Esophagus squamous epithelium (tissue), 5 donors: ENCODE measurements at regions not wholly inside any gene's neighbourhood (a gene's known extent, or its start where the extent isn't known, plus 50 kb on each side); places are given as distances from the start of the nearest gene placed in this dataset.

ENCODE experiments used
- DNase-seq: peaks from one replicate; lab custom pipeline; 2025; lab: John Stamatoyannopoulos, UW
- H3K27ac ChIP-seq, 4 donors: fragments of 200-600 bp; sonication (generic); one replicate each; pipeline ENCODE4 v1.5.1; 2016 to 2019; ENCODE audit warnings: mild to moderate bottlenecking in 1 of 4
- H3K27me3 ChIP-seq, 4 donors: fragments of 200-600 bp; sonication (generic); 1 replicate in 3 of 4; 2 replicates in 1 of 4; pipeline versions ENCODE4 v1.5.1 to v1.6.0; 2017 to 2021; ENCODE audit warnings: antibody characterized with exemption in 1 of 4
- H3K36me3 ChIP-seq, 3 donors: fragments of 200-600 bp; sonication (generic); one replicate each; pipeline ENCODE4 v1.5.1; 2016 to 2019
- H3K4me1 ChIP-seq, 3 donors: fragments of 200-600 bp; sonication (generic); one replicate each; pipeline ENCODE4 v1.5.1; 2017 to 2019
- H3K4me3 ChIP-seq, 4 donors: fragments of 200-600 bp; sonication (generic); 1 replicate in 3 of 4; 2 replicates in 1 of 4; pipeline ENCODE4 v1.5.1; 2016 to 2019; ENCODE audit warnings: mild to moderate bottlenecking in 2 of 4, moderate library complexity in 1 of 4
- H3K9me3 ChIP-seq, 3 donors: fragments of 200-600 bp; sonication (generic); one replicate each; pipeline ENCODE4 v1.5.1; 2016 to 2019
- POLR2A ChIP-seq, 4 donors: fragments of 450-650 bp; IDR thresholded peaks; one replicate each; pipeline ENCODE4 v1.6.1; 2017; ENCODE audit warnings: antibody characterized with exemption in 4 of 4, mild to moderate bottlenecking in 4 of 4, moderate library complexity in 3 of 4
- WGBS, 2 donors: methylation state at CpG; one replicate each; pipeline ENCODE4 v1.1.5; 2018; 5-methylcytosine and 5-hydroxymethylcytosine counted together
- intact Hi-C: fragments of 100-400 bp; cut with DNase I; formaldehyde crosslinking; loops from one replicate; pipeline ENCODE4 v1.15.0; 2022
- TF ChIP-seq, protein P1 (sequence below), 6 experiments: fragments of 450-650 bp in 4 of 6; fragments of 200-600 bp in 2 of 6; sonication (generic) in 2 of 6; IDR thresholded peaks; one replicate each; pipeline ENCODE4 v1.5.1; 2016 to 2019; ENCODE audit warnings: antibody characterized with exemption in 6 of 6, mild to moderate bottlenecking in 4 of 6, moderate library complexity in 4 of 6
- donor health status: DM: yes; HTN: yes; CAD: no.

DNA sequence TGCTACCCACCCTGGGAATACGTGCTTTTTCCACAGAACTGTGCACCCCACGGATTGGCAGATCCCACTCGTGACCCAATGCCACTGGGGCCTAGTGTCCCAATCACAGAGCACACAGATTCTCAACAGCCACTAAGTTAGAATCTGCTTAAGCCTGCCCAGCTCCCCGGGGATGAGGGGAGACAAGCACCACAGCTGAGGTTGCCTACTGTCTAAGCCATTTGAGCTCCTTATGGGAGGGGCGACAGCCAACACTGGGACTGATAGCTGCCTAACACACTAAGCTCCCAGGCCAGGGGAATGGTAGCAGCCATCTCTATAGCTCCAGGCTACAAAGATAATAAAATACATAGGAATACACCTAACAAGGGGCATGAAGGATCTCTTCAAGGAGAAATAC is 93.5 kb upstream of the GUCY1A1 start:
- intact Hi-C loops: no loop called here
- Histone ChIP-seq H3K36me3 (no peaks in the 10 kb centered on the region), H3K27me3 (no peaks in the 10 kb centered on the region), H3K4me3 (no peak overlapping the region), H3K27ac (no peak overlapping the region), H3K9me3 (no peaks in the 10 kb centered on the region), H3K4me1 (no peaks in the 10 kb centered on the region)
- WGBS, 2 donors: 81 to 90% methylated on average over 3 to 4 of the region's 5 CpGs
- no peak for DNase-seq
- no peak for TF ChIP-seq POLR2A (IDR thresholded peaks at IDR 0.05)
- TF ChIP-seq, protein P1, sequence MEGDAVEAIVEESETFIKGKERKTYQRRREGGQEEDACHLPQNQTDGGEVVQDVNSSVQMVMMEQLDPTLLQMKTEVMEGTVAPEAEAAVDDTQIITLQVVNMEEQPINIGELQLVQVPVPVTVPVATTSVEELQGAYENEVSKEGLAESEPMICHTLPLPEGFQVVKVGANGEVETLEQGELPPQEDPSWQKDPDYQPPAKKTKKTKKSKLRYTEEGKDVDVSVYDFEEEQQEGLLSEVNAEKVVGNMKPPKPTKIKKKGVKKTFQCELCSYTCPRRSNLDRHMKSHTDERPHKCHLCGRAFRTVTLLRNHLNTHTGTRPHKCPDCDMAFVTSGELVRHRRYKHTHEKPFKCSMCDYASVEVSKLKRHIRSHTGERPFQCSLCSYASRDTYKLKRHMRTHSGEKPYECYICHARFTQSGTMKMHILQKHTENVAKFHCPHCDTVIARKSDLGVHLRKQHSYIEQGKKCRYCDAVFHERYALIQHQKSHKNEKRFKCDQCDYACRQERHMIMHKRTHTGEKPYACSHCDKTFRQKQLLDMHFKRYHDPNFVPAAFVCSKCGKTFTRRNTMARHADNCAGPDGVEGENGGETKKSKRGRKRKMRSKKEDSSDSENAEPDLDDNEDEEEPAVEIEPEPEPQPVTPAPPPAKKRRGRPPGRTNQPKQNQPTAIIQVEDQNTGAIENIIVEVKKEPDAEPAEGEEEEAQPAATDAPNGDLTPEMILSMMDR (IDR thresholded peaks at IDR 0.05): no peak

DNA sequence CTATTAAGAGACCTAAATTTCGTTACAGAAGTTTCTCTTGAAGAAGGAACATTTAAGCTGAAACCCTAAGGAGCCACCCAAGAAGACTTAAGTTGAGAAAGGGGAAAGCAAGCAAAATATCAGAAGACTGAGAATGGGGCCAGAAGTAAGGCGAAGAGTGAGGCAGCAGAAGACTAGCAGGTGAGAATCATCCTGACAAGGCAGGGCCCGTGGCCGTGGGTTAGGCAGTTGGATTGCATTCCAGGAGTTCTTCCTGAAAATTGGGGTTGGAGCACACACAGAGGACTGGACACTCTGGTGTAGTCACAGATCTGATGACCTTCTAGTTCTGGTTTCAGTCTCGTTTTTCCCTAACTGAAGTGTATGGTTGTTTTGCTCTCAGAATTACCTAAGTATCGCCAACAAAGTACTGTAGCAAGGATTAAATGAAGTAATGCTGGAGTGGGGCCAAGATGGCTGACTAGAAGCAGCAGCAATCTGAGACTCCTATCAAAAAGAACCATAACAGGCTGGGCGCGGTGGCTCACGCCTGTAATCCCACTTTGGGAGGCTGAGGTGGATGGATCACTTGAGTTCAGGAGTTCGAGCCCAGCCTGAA is 94.4 kb upstream of the GUCY1A1 start:
- Histone ChIP-seq H3K27me3 (no peaks in the 10 kb centered on the region), H3K36me3 (no peaks in the 10 kb centered on the region), H3K27ac (no peak overlapping the region), H3K4me3 (no peak overlapping the region), H3K9me3 (no peaks in the 10 kb centered on the region), H3K4me1 (no peaks in the 10 kb centered on the region)
- WGBS, 2 donors: 83 to 84% methylated on average over 9 to 10 of the region's 10 CpGs
- DNase-seq: no peak
- intact Hi-C loops: no loop called here
- TF ChIP-seq, protein P1 (IDR thresholded peaks at IDR 0.05): no peak
- TF ChIP-seq POLR2A (IDR thresholded peaks at IDR 0.05): no peak

DNA sequence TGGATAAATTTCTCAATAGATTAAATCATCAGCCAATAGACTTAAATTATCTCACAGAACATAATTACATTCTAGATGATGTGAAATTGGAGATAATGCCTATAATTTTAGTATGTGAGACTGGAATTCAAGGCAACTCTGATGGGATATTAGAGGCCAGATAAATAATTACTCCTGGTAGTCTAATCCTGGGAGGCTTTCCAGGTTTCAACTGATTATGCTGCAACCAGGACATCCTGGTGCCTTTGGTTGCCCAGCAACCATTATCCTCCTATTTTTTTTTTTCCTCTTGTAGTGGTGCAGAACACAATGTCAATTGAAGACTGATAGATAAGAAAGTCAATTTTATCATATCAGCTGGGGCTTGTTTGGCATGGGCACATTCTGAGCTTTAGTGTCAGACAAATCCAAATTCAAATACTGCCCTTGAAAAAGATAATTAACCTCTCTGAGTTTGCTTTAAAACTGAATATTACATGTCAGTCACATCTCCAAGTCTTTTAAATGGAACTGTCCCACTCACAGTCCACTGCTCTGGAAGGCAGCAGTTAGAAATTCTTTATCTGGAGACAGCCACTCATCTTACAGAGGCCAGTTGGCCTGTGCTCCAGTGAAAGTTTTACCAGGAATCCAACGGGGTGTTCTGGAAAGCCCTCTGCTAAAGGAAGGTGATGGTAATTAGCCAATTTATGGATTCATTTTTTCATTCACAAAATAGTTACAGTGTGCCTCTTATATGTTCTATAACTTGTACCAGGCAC is 95.3 kb upstream of the GUCY1A1 start:
- 22 to 75% methylated on average over 1 of the region's 1 CpG for WGBS, 2 donors
- H3K36me3 ChIP-seq: no peaks in the 10 kb centered on the region
- H3K4me1 ChIP-seq: no peaks in the 10 kb centered on the region
- H3K4me3 ChIP-seq: no peak overlapping the region
- intact Hi-C loops: no loop called here
- H3K27ac ChIP-seq: no peak overlapping the region
- no peak for TF ChIP-seq POLR2A (IDR thresholded peaks at IDR 0.05)
- TF ChIP-seq, protein P1 (IDR thresholded peaks at IDR 0.05): no peak
- DNase-seq: no peak
- no peaks in the 10 kb centered on the region for H3K27me3 ChIP-seq
- no peaks in the 10 kb centered on the region for H3K9me3 ChIP-seq

DNA sequence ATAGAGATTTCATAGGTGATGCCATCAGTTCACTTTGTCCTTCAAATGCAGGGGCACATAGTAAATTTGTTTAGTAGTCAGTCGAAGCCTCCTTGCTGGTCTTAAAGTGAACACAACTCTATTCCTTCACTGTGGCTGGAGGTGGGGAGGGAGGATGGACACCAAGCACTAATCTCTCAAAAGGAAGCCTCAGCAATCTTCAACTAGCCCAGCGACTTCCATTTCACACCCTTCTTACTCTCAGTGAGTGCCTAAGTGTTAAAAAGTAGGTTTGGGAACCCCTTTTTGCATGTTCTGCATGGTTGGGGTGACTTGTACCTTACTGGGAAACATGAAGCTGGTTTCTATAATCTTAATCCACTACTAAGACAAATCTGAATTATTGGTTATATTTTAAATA is 96.0 kb upstream of the GUCY1A1 start:
- no peaks in the 10 kb centered on the region for H3K4me1 ChIP-seq
- no peaks in the 10 kb centered on the region for H3K27me3 ChIP-seq
- H3K4me3 ChIP-seq: no peak overlapping the region
- no peaks in the 10 kb centered on the region for H3K9me3 ChIP-seq
- no peak for TF ChIP-seq POLR2A (IDR thresholded peaks at IDR 0.05)
- TF ChIP-seq, protein P1 (IDR thresholded peaks at IDR 0.05): no peak
- DNase-seq: no peak
- intact Hi-C loops: no loop called here
- WGBS, 2 donors: 55 to 76% methylated on average over 2 of the region's 2 CpGs
- no peak overlapping the region for H3K27ac ChIP-seq
- H3K36me3 ChIP-seq: no peaks in the 10 kb centered on the region

DNA sequence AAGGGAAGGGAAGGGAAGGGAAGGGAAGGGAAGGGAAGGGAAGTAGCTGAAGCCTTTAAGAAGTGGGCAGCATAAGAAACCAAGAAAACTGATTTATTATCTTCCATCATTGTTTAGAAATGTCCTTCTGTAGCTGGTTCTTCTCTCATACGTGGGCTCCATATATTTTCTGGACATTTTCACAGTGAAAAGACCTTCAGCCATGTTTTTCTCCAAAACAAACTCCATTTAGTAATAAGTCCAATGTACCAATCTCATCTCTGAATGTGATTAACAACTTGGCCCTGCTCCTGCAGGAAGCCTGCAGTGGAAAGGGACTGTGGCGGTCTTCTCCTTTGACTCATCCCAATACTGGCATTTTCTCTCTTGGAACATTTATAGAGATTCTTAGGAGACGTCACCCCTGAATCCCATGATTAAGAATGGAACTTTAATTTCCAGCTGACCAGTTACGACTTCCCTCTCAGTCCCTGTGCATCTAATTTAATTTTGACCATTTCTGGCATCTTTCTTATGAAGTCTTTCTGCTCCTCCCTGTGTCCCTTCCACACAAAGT is 96.6 kb upstream of the GUCY1A1 start:
- Histone ChIP-seq H3K27me3 (no peaks in the 10 kb centered on the region), H3K27ac (no peak overlapping the region), H3K36me3 (no peaks in the 10 kb centered on the region), H3K4me1 (no peaks in the 10 kb centered on the region), H3K9me3 (no peaks in the 10 kb centered on the region), H3K4me3 (no peak overlapping the region)
- intact Hi-C loops: no loop called here
- no peak for DNase-seq
- TF ChIP-seq POLR2A (IDR thresholded peaks at IDR 0.05): no peak
- TF ChIP-seq, protein P1 (IDR thresholded peaks at IDR 0.05): no peak
- 63 to 73% methylated on average over 4 of the region's 4 CpGs for WGBS, 2 donors
